ENCODE measurements at regions not wholly inside any gene's neighbourhood (a gene's known extent, or its start where the extent isn't known, plus 50 kb on each side); places are given as distances from the start of the nearest gene placed in this dataset.

GRCh38 chr3:4125576-4125975 lies 177.6 kb upstream of the SETMAR start:
- TF ChIP-seq POLR2AphosphoS5 (IDR thresholded peaks at IDR 0.05; ENCODE audit: low read depth, low read length), result no peak
- TF ChIP-seq CTCF (IDR thresholded peaks at IDR 0.05), result no peak
- no peak for TF ChIP-seq RAD21 (IDR thresholded peaks at IDR 0.05; ENCODE audit: low read length)
- TF ChIP-seq SIN3A (IDR thresholded peaks at IDR 0.05; ENCODE audit: borderline replicate concordance, low read depth, low read length), result no peak
- no peak for TF ChIP-seq YY1 (IDR thresholded peaks at IDR 0.05; ENCODE audit: low read depth)
- TF ChIP-seq CHD2 (IDR thresholded peaks at IDR 0.05; ENCODE audit: low read length, partially characterized antibody), result no peak
- TF ChIP-seq TAF1 (IDR thresholded peaks at IDR 0.05; ENCODE audit: borderline replicate concordance, low read depth, low read length), result no peak
- no peak for TF ChIP-seq MXI1 (IDR thresholded peaks at IDR 0.05; ENCODE audit: low read depth, low read length)
